ENCODE measurements at regions not wholly inside any gene's neighbourhood (a gene's known extent, or its start where the extent isn't known, plus 50 kb on each side); places are given as distances from the start of the nearest gene placed in this dataset.
A peak's percentile ranks its signal among the peaks of the same experiment; 100 is the strongest.

GRCh38 chr5:175796536-175797499 lies 74.6 kb upstream of the CPLX2 start:
- intact Hi-C loops (cut with micrococcal nuclease; ENCODE audit: unreplicated experiment): no loop called here
- TF ChIP-seq CTCF (conservative IDR thresholded peaks at IDR 0.05; ENCODE audit: low read depth, low read length) (no peak), EZH2 (IDR thresholded peaks at IDR 0.05; ENCODE audit: borderline replicate concordance, low read depth, low read length, poor library complexity, severe bottlenecking) (no peak)
- ChIA-PET POLR2A (ENCODE audit: low non-redundant PET) (interaction anchor here (0.6 kb wide), 1 partner anchor 75 kb away, joined by 3 read pairs; the partner anchor contains the start of gene CPLX2), CTCF (no interaction called here)
- no peaks in the 10 kb centered on the region for H3K9me3 ChIP-seq (ENCODE audit: low read depth, low read length, poor library complexity, severe bottlenecking)
- no peaks in the 10 kb centered on the region for H3K36me3 ChIP-seq (ENCODE audit: insufficient read depth, low read length, poor library complexity, severe bottlenecking)
- BruUV-seq (replicated peaks): no TSS peak
- H3K4me1 ChIP-seq (ENCODE audit: insufficient read depth, low read length, poor library complexity, severe bottlenecking): no peaks in the 10 kb centered on the region
- DNase-seq (ENCODE audit: low spot score): peak; percentile 75
- no peak overlapping the region for H3K27ac ChIP-seq (ENCODE audit: low read depth, low read length, poor library complexity, severe bottlenecking)
- peaks cover 59% of the 10 kb centered on the region for H3K27me3 ChIP-seq (replicated peaks; ENCODE audit: insufficient read depth, low read depth, low read length, poor library complexity)
- H3K4me3 ChIP-seq (ENCODE audit: low read depth, low read length, poor library complexity, severe bottlenecking): peak overlapping the region; percentile 28

GRCh38 chr5:175797521-175798038 lies 73.8 kb upstream of the CPLX2 start:
- H3K9me3 ChIP-seq (ENCODE audit: low read depth, low read length, poor library complexity, severe bottlenecking): no peaks in the 10 kb centered on the region
- ChIA-PET CTCF (no interaction called here), POLR2A (ENCODE audit: low non-redundant PET) (no interaction called here)
- intact Hi-C loops (cut with micrococcal nuclease; ENCODE audit: unreplicated experiment): no loop called here
- H3K36me3 ChIP-seq (ENCODE audit: insufficient read depth, low read length, poor library complexity, severe bottlenecking): no peaks in the 10 kb centered on the region
- no TSS peak for BruUV-seq (replicated peaks)
- H3K27me3 ChIP-seq (replicated peaks; ENCODE audit: insufficient read depth, low read depth, low read length, poor library complexity): peaks cover 55% of the 10 kb centered on the region
- peak overlapping the region; percentile 28 for H3K4me3 ChIP-seq (ENCODE audit: low read depth, low read length, poor library complexity, severe bottlenecking)
- no peak overlapping the region for H3K27ac ChIP-seq (ENCODE audit: low read depth, low read length, poor library complexity, severe bottlenecking)
- no peaks in the 10 kb centered on the region for H3K4me1 ChIP-seq (ENCODE audit: insufficient read depth, low read length, poor library complexity, severe bottlenecking)
- no peak for DNase-seq (ENCODE audit: low spot score)
- TF ChIP-seq EZH2 (IDR thresholded peaks at IDR 0.05; ENCODE audit: borderline replicate concordance, low read depth, low read length, poor library complexity, severe bottlenecking): no peak
- TF ChIP-seq CTCF (conservative IDR thresholded peaks at IDR 0.05; ENCODE audit: low read depth, low read length): no peak

- Histone ChIP-seq H3K27me3 (replicated peaks; ENCODE audit: insufficient read depth, low read depth, low read length, poor library complexity) (peaks cover 45% of the 10 kb centered on the region), H3K4me1 (ENCODE audit: insufficient read depth, low read length, poor library complexity, severe bottlenecking) (no peaks in the 10 kb centered on the region), H3K36me3 (ENCODE audit: insufficient read depth, low read length, poor library complexity, severe bottlenecking) (no peaks in the 10 kb centered on the region), H3K27ac (ENCODE audit: low read depth, low read length, poor library complexity, severe bottlenecking) (no peak overlapping the region), H3K4me3 (ENCODE audit: low read depth, low read length, poor library complexity, severe bottlenecking) (no peak overlapping the region), H3K9me3 (ENCODE audit: low read depth, low read length, poor library complexity, severe bottlenecking) (no peaks in the 10 kb centered on the region)
- no TSS peak for BruUV-seq (replicated peaks)
- TF ChIP-seq CTCF (conservative IDR thresholded peaks at IDR 0.05; ENCODE audit: low read depth, low read length): no peak
- TF ChIP-seq EZH2 (IDR thresholded peaks at IDR 0.05; ENCODE audit: borderline replicate concordance, low read depth, low read length, poor library complexity, severe bottlenecking): no peak
- intact Hi-C loops (cut with micrococcal nuclease; ENCODE audit: unreplicated experiment): no loop called here
- DNase-seq (ENCODE audit: low spot score): no peak
- ChIA-PET CTCF (no interaction called here), POLR2A (ENCODE audit: low non-redundant PET) (no interaction called here)
Observed at GRCh38 chr5:175798626-175799025, 72.8 kb upstream of the CPLX2 start.
